GM18858 (cell line): ENCODE measurements at regions not wholly inside any gene's neighbourhood (a gene's known extent, or its start where the extent isn't known, plus 50 kb on each side); places are given as distances from the start of the nearest gene placed in this dataset.

Experiments
- ATAC-seq: cut with Tn5 transposase; IDR thresholded peaks from one replicate; pipeline ENCODE4 v1.9.1; 2021; ENCODE audit not compliant: unreplicated experiment

GRCh38 chr6:122302067-122302466 lies 97.4 kb upstream of the HSF2 start:
- no peak for ATAC-seq

- no peak for ATAC-seq
Observed at GRCh38 chr6:122307577-122307976, 91.9 kb upstream of the HSF2 start.

GRCh38 chr6:122308074-122308473 lies 91.4 kb upstream of the HSF2 start:
- ATAC-seq, result no peak

- no peak for ATAC-seq
Observed at GRCh38 chr6:122315842-122316241, 83.6 kb upstream of the HSF2 start.

- no peak for ATAC-seq
Observed at GRCh38 chr6:122322824-122323223, 76.6 kb upstream of the HSF2 start.

- no peak for ATAC-seq
Observed at GRCh38 chr6:122323361-122323760, 76.1 kb upstream of the HSF2 start.

- ATAC-seq, result no peak
Observed at GRCh38 chr6:122330315-122330714, 69.1 kb upstream of the HSF2 start.

- no peak for ATAC-seq
Observed at GRCh38 chr6:122337645-122338044, 61.8 kb upstream of the HSF2 start.

GRCh38 chr6:122339661-122340060 lies 59.8 kb upstream of the HSF2 start:
- no peak for ATAC-seq

- ATAC-seq, result no peak
Observed at GRCh38 chr6:122347280-122347679, 52.2 kb upstream of the HSF2 start.

GRCh38 chr6:122347751-122348150 lies 51.7 kb upstream of the HSF2 start:
- ATAC-seq, result no peak
